BLaER1 (cell line): ENCODE measurements at regions not wholly inside any gene's neighbourhood (a gene's known extent, or its start where the extent isn't known, plus 50 kb on each side); places are given as distances from the start of the nearest gene placed in this dataset.
A peak's percentile ranks its signal among the peaks of the same experiment; 100 is the strongest.

Experiments used
- H3K27ac ChIP-seq: shearing (Covaris generic); formaldehyde crosslinking; 2 replicates; pipeline ENCODE4 v1.8.1; 2022
- H3K27me3 ChIP-seq: shearing (Covaris generic); formaldehyde crosslinking; 2 replicates; pipeline ENCODE4 v1.8.1; 2022
- H3K36me3 ChIP-seq: shearing (Covaris generic); formaldehyde crosslinking; 2 replicates; pipeline ENCODE4 v1.8.1; 2022
- H3K4me1 ChIP-seq: shearing (Covaris generic); formaldehyde crosslinking; 2 replicates; pipeline ENCODE4 v1.8.1; 2022
- H3K4me2 ChIP-seq: shearing (Covaris generic); formaldehyde crosslinking; 2 replicates; pipeline ENCODE4 v1.8.1; 2022
- H3K4me3 ChIP-seq: shearing (Covaris generic); formaldehyde crosslinking; 2 replicates; pipeline ENCODE4 v1.8.1; 2022
- H3K9ac ChIP-seq: shearing (Covaris generic); formaldehyde crosslinking; 2 replicates; pipeline ENCODE4 v1.8.1; 2022
- H3K9me3 ChIP-seq: shearing (Covaris generic); formaldehyde crosslinking; 2 replicates; pipeline ENCODE4 v1.8.1; 2022
- H4K20me1 ChIP-seq: shearing (Covaris generic); formaldehyde crosslinking; 2 replicates; pipeline ENCODE4 v1.8.1; 2022
- Cebpa-rat ChIP-seq: shearing (Covaris generic); IDR thresholded peaks from 2 replicates; pipeline ENCODE4 v1.8.1; 2022

GRCh38 chr2:133712369-133712768, 144.1 kb upstream of the NCKAP5 start:
- Histone ChIP-seq H3K4me2 (no peak overlapping the region), H3K4me1 (peaks cover 11% of the 10 kb centered on the region)

GRCh38 chr2:133713049-133713580, 144.9 kb upstream of the NCKAP5 start:
- no peaks in the 10 kb centered on the region for H3K27me3 ChIP-seq
- H3K36me3 ChIP-seq, result no peaks in the 10 kb centered on the region
- no peaks in the 10 kb centered on the region for H4K20me1 ChIP-seq
- H3K4me2 ChIP-seq, result no peak overlapping the region
- no peak for TF ChIP-seq Cebpa-rat
- H3K9me3 ChIP-seq, result peaks cover 10% of the 10 kb centered on the region
- H3K4me3 ChIP-seq, result no peak overlapping the region
- no peak overlapping the region for H3K9ac ChIP-seq
- no peak overlapping the region for H3K27ac ChIP-seq
- peaks cover 11% of the 10 kb centered on the region for H3K4me1 ChIP-seq

More at GRCh38 chr2:133712369-133712768, 144.1 kb upstream of the NCKAP5 start:
- no peak overlapping the region for H3K4me3 ChIP-seq
- peaks cover 10% of the 10 kb centered on the region for H3K9me3 ChIP-seq
- no peaks in the 10 kb centered on the region for H4K20me1 ChIP-seq
- no peaks in the 10 kb centered on the region for H3K27me3 ChIP-seq
- H3K9ac ChIP-seq, result no peak overlapping the region
- TF ChIP-seq Cebpa-rat, result no peak
- H3K36me3 ChIP-seq, result no peaks in the 10 kb centered on the region
- no peak overlapping the region for H3K27ac ChIP-seq

GRCh38 chr2:133716166-133716565, 147.9 kb upstream of the NCKAP5 start:
- H4K20me1 ChIP-seq, result no peaks in the 10 kb centered on the region
- H3K9ac ChIP-seq, result no peak overlapping the region
- peaks cover 6% of the 10 kb centered on the region for H3K4me1 ChIP-seq
- H3K27ac ChIP-seq, result no peak overlapping the region
- H3K4me2 ChIP-seq, result no peak overlapping the region
- no peaks in the 10 kb centered on the region for H3K27me3 ChIP-seq
- H3K9me3 ChIP-seq, result no peaks in the 10 kb centered on the region
- TF ChIP-seq Cebpa-rat, result no peak
- no peaks in the 10 kb centered on the region for H3K36me3 ChIP-seq
- no peak overlapping the region for H3K4me3 ChIP-seq

GRCh38 chr2:133717497-133717896, 149.2 kb upstream of the NCKAP5 start:
- H3K27ac ChIP-seq, result no peak overlapping the region
- H3K4me1 ChIP-seq, result no peaks in the 10 kb centered on the region
- no peak overlapping the region for H3K4me2 ChIP-seq
- no peak overlapping the region for H3K4me3 ChIP-seq
- H3K27me3 ChIP-seq, result no peaks in the 10 kb centered on the region
- TF ChIP-seq Cebpa-rat, result no peak
- H4K20me1 ChIP-seq, result no peaks in the 10 kb centered on the region
- no peak overlapping the region for H3K9ac ChIP-seq
- no peaks in the 10 kb centered on the region for H3K36me3 ChIP-seq
- H3K9me3 ChIP-seq, result no peaks in the 10 kb centered on the region

- H3K27ac ChIP-seq, result no peak overlapping the region
- no peaks in the 10 kb centered on the region for H4K20me1 ChIP-seq
- H3K4me3 ChIP-seq, result no peak overlapping the region
- no peaks in the 10 kb centered on the region for H3K27me3 ChIP-seq
- no peaks in the 10 kb centered on the region for H3K36me3 ChIP-seq
- no peak overlapping the region for H3K9ac ChIP-seq
- no peaks in the 10 kb centered on the region for H3K9me3 ChIP-seq
- TF ChIP-seq Cebpa-rat, result no peak
- H3K4me2 ChIP-seq, result no peak overlapping the region
- H3K4me1 ChIP-seq, result no peaks in the 10 kb centered on the region
Measured at GRCh38 chr2:133718688-133719201, 150.5 kb upstream of the NCKAP5 start.

- no peak; the same call in 1 of the 2 replicates for TF ChIP-seq Cebpa-rat
- no peaks in the 10 kb centered on the region for H3K36me3 ChIP-seq
- H3K9me3 ChIP-seq, result no peaks in the 10 kb centered on the region
- no peaks in the 10 kb centered on the region for H4K20me1 ChIP-seq
- no peak overlapping the region for H3K4me3 ChIP-seq
- H3K27me3 ChIP-seq, result no peaks in the 10 kb centered on the region
- no peak overlapping the region for H3K27ac ChIP-seq
- no peak overlapping the region for H3K9ac ChIP-seq
- H3K4me2 ChIP-seq, result no peak overlapping the region
- H3K4me1 ChIP-seq, result no peaks in the 10 kb centered on the region
Measured at GRCh38 chr2:133720429-133720828, 152.2 kb upstream of the NCKAP5 start.

DNA sequence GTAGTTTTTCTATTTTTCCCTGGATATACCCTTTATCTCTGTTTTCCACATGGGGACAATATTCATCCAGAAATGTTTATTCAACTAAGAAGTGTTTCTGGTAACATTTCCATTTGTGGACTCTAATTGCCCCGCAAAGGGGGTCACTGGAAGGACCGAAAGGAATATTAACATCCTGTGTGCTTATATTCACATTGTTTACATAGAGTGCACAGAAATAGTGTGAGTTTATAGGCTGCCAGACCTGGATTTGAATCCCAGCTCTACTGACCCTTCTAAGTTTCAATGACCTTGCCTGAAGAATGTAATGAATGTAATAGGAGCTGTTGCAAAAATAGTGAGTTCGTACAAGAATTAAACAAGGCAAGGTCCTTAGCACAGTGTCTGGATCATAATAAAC, 152.9 kb upstream of the NCKAP5 start:
- H3K27ac ChIP-seq, result no peak overlapping the region

DNA sequence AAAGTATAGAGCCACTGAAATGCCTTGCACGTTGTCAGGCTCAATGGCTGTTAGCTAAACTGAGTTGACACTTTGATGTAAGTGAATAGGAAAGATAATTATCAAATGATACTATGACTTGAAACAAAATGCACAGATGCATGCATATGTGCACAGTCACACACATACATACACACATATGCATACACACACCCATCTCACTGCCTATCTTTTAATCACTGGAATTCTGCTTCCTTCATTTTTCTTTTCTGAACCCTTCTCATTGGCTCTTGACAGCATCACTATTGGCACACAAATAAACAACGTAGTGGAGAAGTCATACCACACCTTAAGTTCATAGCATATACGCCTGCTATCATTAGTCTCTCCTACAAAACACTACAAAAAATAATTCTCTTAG, 154.9 kb upstream of the NCKAP5 start:
- no peaks in the 10 kb centered on the region for H3K36me3 ChIP-seq
- H3K4me3 ChIP-seq, result no peak overlapping the region
- no peak for TF ChIP-seq Cebpa-rat
- H3K9ac ChIP-seq, result no peak overlapping the region
- H4K20me1 ChIP-seq, result no peaks in the 10 kb centered on the region
- no peak overlapping the region for H3K4me2 ChIP-seq
- no peaks in the 10 kb centered on the region for H3K4me1 ChIP-seq
- H3K9me3 ChIP-seq, result no peaks in the 10 kb centered on the region; the same call in 1 of the 2 replicates
- no peaks in the 10 kb centered on the region for H3K27me3 ChIP-seq
- no peak overlapping the region for H3K27ac ChIP-seq

More for the DNA sequence above, 152.9 kb upstream of the NCKAP5 start:
- H4K20me1 ChIP-seq, result no peaks in the 10 kb centered on the region
- no peak overlapping the region for H3K9ac ChIP-seq
- H3K36me3 ChIP-seq, result no peaks in the 10 kb centered on the region
- no peaks in the 10 kb centered on the region for H3K9me3 ChIP-seq
- no peaks in the 10 kb centered on the region for H3K4me1 ChIP-seq
- no peak for TF ChIP-seq Cebpa-rat
- no peak overlapping the region for H3K4me3 ChIP-seq
- H3K27me3 ChIP-seq, result no peaks in the 10 kb centered on the region
- no peak overlapping the region for H3K4me2 ChIP-seq

DNA sequence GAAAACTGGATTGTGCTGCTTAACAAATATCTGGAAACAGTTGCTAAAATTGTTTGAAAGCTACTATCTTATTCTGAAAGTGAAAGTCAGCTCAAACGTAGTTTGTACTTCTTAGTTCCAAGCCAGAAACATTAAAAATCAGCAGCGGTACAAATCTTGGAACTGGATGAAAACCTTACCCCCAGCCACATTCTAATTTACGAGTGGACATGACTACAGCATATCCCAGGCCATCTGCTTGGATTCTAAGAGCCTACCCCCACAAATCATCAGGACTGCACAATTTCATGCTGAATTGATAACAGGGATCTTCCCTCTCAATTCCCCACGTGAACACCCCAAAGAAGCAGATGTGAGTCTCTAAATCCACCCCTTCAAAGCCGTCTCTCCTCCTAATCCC, 158.7 kb upstream of the NCKAP5 start:
- Histone ChIP-seq H3K9ac (no peak overlapping the region), H3K27ac (no peak overlapping the region), H3K4me2 (peak overlapping the region; percentile 15; the same call in 1 of the 2 replicates), H3K4me3 (no peak overlapping the region), H3K27me3 (no peaks in the 10 kb centered on the region), H3K9me3 (no peaks in the 10 kb centered on the region; the same call in 1 of the 2 replicates), H3K4me1 (no peaks in the 10 kb centered on the region), H3K36me3 (no peaks in the 10 kb centered on the region), H4K20me1 (no peaks in the 10 kb centered on the region)
- TF ChIP-seq Cebpa-rat, result no peak

- Histone ChIP-seq H3K36me3 (no peaks in the 10 kb centered on the region), H3K9ac (no peak overlapping the region), H3K9me3 (peaks cover 6% of the 10 kb centered on the region), H4K20me1 (no peaks in the 10 kb centered on the region), H3K4me3 (no peak overlapping the region), H3K27ac (no peak overlapping the region), H3K4me2 (no peak overlapping the region), H3K4me1 (peaks cover 10% of the 10 kb centered on the region), H3K27me3 (no peaks in the 10 kb centered on the region)
- no peak for TF ChIP-seq Cebpa-rat
Measured at GRCh38 chr2:133732059-133732458, 163.8 kb upstream of the NCKAP5 start.
